HepG2 (cell line): ENCODE measurements at regions not wholly inside any gene's neighbourhood (a gene's known extent, or its start where the extent isn't known, plus 50 kb on each side); places are given as distances from the start of the nearest gene placed in this dataset.

Experiments
- ATAC-seq: fragments of 200-7000 bp; cut with Tn5 transposase; 3 replicates; pipeline ENCODE4 v1.9.1; 2020; ENCODE audit warnings: mild to moderate bottlenecking, moderate library complexity
- BruUV-seq: library from RNA; stranded (reverse); fragments of 400-500 nt; replicated peaks from 2 replicates; lab custom pipeline; 2021; lab: Mats Ljungman, UMichigan
- CTCF ChIA-PET: fragments of 300-600 bp; formaldehyde crosslinking; extraction: SDS; loops from one replicate; lab custom pipeline; 2021; ENCODE audit warnings: low total read pairs, inconsistent platforms, low intra/inter-chr PET ratio; lab: Yijun Ruan, JAX
- POLR2A ChIA-PET: fragments of 350-600 bp; sonication (Branson Sonifier 250); formaldehyde crosslinking; loops from one replicate; lab custom pipeline; 2020; ENCODE audit warnings: antibody characterized with exemption, inconsistent platforms; lab: Yijun Ruan, JAX
- DNase-seq: peaks from one replicate; pipeline ENCODE4 v3.0.0-alpha.2; 2015; ENCODE audit warnings: low spot score
- FAIRE-seq: peaks from 3 replicates; lab custom pipeline; 2011; peaks lifted over from hg19 to GRCh38; lab: Jason Lieb, UNC
- H2AFZ ChIP-seq: one replicate; pipeline ENCODE4 v1.6.1; 2011; ENCODE audit warnings: low read length, inconsistent platforms
- H3K27ac ChIP-seq: fragments of 300-600 bp; 3 replicates; pipeline ENCODE4 v1.8.0; 2011; ENCODE audit warnings: mixed run types, mild to moderate bottlenecking, mixed read lengths, low read length, inconsistent platforms; ENCODE audit not compliant: insufficient read depth; ENCODE audit errors: extremely low read length
- H3K27me3 ChIP-seq, 2 experiments: fragments of 200-600 bp in 1 of 2; 2 replicates in 1 of 2; 3 replicates in 1 of 2; pipeline versions ENCODE4 v1.6.0 to v1.8.0; 2011; ENCODE audit warnings: low read length in 2 of 2, mild to moderate bottlenecking in 2 of 2, moderate library complexity in 2 of 2, inconsistent platforms in 1 of 2; ENCODE audit not compliant: insufficient read depth in 2 of 2, control insufficient read depth in 1 of 2
- H3K36me3 ChIP-seq, 2 experiments: fragments of 200-600 bp in 1 of 2; replicated peaks in 1 of 2; 2 replicates in 1 of 2; 3 replicates in 1 of 2; pipeline versions ENCODE4 v1.5.1 to v1.8.0; 2011; ENCODE audit warnings: low read length in 2 of 2, inconsistent platforms in 1 of 2; ENCODE audit not compliant: insufficient read depth in 2 of 2, control insufficient read depth in 1 of 2
- H3K4me1 ChIP-seq: 2 replicates; pipeline ENCODE4 v1.5.1; 2012; ENCODE audit warnings: low read length, inconsistent platforms; ENCODE audit not compliant: insufficient read depth
- H3K4me2 ChIP-seq: 2 replicates; pipeline ENCODE4 v1.6.0; 2011; ENCODE audit warnings: low read depth, low read length, inconsistent platforms
- H3K4me3 ChIP-seq, 3 experiments: fragments of 200-600 bp in 1 of 3; sonication (generic), shearing (Covaris generic) in 1 of 3; replicated peaks in 1 of 3; 2 replicates each; pipeline ENCODE4 v1.5.1; 2011 to 2016; ENCODE audit warnings: low read length in 3 of 3, inconsistent platforms in 2 of 3, low read depth in 2 of 3, mild to moderate bottlenecking in 2 of 3, control low read depth in 1 of 3, mixed read lengths in 1 of 3; ENCODE audit not compliant: insufficient read depth in 1 of 3
- H3K79me2 ChIP-seq: one replicate; pipeline ENCODE4 v1.6.1; 2011; ENCODE audit warnings: low read length, inconsistent platforms; ENCODE audit not compliant: insufficient read depth
- H3K9ac ChIP-seq: 2 replicates; pipeline ENCODE4 v1.6.0; 2011; ENCODE audit warnings: mild to moderate bottlenecking, low read depth, low read length, inconsistent platforms; ENCODE audit not compliant: insufficient read depth
- H3K9me3 ChIP-seq: 2 replicates; pipeline ENCODE4 v1.5.1; 2012; ENCODE audit warnings: mild to moderate bottlenecking, low read length
- H4K20me1 ChIP-seq: 2 replicates; pipeline ENCODE4 v1.6.0; 2011; ENCODE audit warnings: inconsistent platforms, mild to moderate bottlenecking, low read length, moderate library complexity; ENCODE audit not compliant: insufficient read depth
- RXRB ChIP-seq: IDR thresholded peaks from 2 replicates; pipeline ENCODE4 v1.6.1; 2016; ENCODE audit warnings: borderline replicate concordance, missing genetic modification reagents, missing compliant biosample characterization
- SAP130 ChIP-seq: IDR thresholded peaks from 2 replicates; pipeline ENCODE4 v1.6.1; 2016; ENCODE audit warnings: low read depth
- TBP ChIP-seq: sonication (generic); formaldehyde crosslinking; IDR thresholded peaks from 2 replicates; pipeline ENCODE4 v1.5.0; 2020; ENCODE audit warnings: missing genetic modification reagents
- ZNF660 ChIP-seq: sonication (generic); formaldehyde crosslinking; IDR thresholded peaks from 2 replicates; pipeline ENCODE4 v1.5.1; 2020; ENCODE audit warnings: mild to moderate bottlenecking, low read depth, missing genetic modification reagents, borderline replicate concordance
- ZNF839 ChIP-seq: sonication (generic); formaldehyde crosslinking; IDR thresholded peaks from 2 replicates; pipeline ENCODE4 v1.4.0; 2020; ENCODE audit warnings: missing genetic modification reagents, mild to moderate bottlenecking, borderline replicate concordance
- ZSCAN20 ChIP-seq: sonication (generic); formaldehyde crosslinking; IDR thresholded peaks from 2 replicates; pipeline ENCODE4 v1.4.0; 2020; ENCODE audit warnings: missing genetic modification reagents, mild to moderate bottlenecking, borderline replicate concordance
- WGBS: methylation state at CpG from one replicate; pipeline ENCODE4 v1.1.6; 2017; ENCODE audit warnings: low lambda C conversion rate; 5-methylcytosine and 5-hydroxymethylcytosine counted together
- in situ Hi-C: cut with HindIII; loops from 2 replicates; pipeline ENCODE4 v1.10.0; 2017; ENCODE audit warnings: low pct_unique_long_range_greater_than_20kb; ENCODE audit not compliant: extremely low pct_ligation_motif_present
- intact Hi-C: fragments of 100-400 bp; cut with micrococcal nuclease; formaldehyde crosslinking; loops from one replicate; pipeline ENCODE4 v1.10.0; 2022; ENCODE audit not compliant: unreplicated experiment

- in situ Hi-C loops (no loop called here), intact Hi-C loops (no loop called here)
- Histone ChIP-seq H2AFZ (no peak overlapping the region), H3K27ac (no peak overlapping the region), H3K9ac (no peak overlapping the region), H3K4me3 (no peak overlapping the region), H3K9me3 (peaks cover 57% of the 10 kb centered on the region), H4K20me1 (no peaks in the 10 kb centered on the region), H3K27me3 (no peaks in the 10 kb centered on the region), H3K36me3 (no peaks in the 10 kb centered on the region), H3K4me2 (no peak overlapping the region), H3K79me2 (no peaks in the 10 kb centered on the region), H3K4me1 (no peaks in the 10 kb centered on the region)
- DNase-seq (no peak), ATAC-seq (no peak), FAIRE-seq (no peak)
- CTCF ChIA-PET: no interaction called here
- POLR2A ChIA-PET: no interaction called here
- no peak for TF ChIP-seq RXRB
- no peak for TF ChIP-seq ZNF660
- TF ChIP-seq ZSCAN20 (CRISPR knock-in tag): no peak
- 8% methylated on average over 2 of the region's 2 CpGs for WGBS
- no TSS peak for BruUV-seq
These were observed 117.8 kb downstream of the TLR4 start for GRCh38 chr9:117821954-117822353.

- no peaks in the 10 kb centered on the region for H3K27me3 ChIP-seq
- no peaks in the 10 kb centered on the region for H4K20me1 ChIP-seq
- no peaks in the 10 kb centered on the region for H3K36me3 ChIP-seq
- no peak overlapping the region for H3K4me2 ChIP-seq
- no peak overlapping the region for H3K4me3 ChIP-seq
- no TSS peak for BruUV-seq
- no peak overlapping the region for H2AFZ ChIP-seq
- TF ChIP-seq TBP (CRISPR knock-in tag) (no peak), SAP130 (CRISPR knock-in tag) (no peak), ZNF839 (CRISPR knock-in tag) (no peak)
- intact Hi-C loops (no loop called here), in situ Hi-C loops (no loop called here)
- no peak for DNase-seq
- H3K27ac ChIP-seq: no peak overlapping the region
- ChIA-PET POLR2A (no interaction called here), CTCF (no interaction called here)
- no peak overlapping the region for H3K9ac ChIP-seq
- no peaks in the 10 kb centered on the region for H3K4me1 ChIP-seq
- ATAC-seq: no peak
- H3K79me2 ChIP-seq: no peaks in the 10 kb centered on the region
- peaks cover 45% of the 10 kb centered on the region for H3K9me3 ChIP-seq
- no peak for FAIRE-seq
These were observed 119.4 kb downstream of the TLR4 start for GRCh38 chr9:117823576-117823975.
